ENCODE measurements at regions not wholly inside any gene's neighbourhood (a gene's known extent, or its start where the extent isn't known, plus 50 kb on each side); places are given as distances from the start of the nearest gene placed in this dataset.

DNA sequence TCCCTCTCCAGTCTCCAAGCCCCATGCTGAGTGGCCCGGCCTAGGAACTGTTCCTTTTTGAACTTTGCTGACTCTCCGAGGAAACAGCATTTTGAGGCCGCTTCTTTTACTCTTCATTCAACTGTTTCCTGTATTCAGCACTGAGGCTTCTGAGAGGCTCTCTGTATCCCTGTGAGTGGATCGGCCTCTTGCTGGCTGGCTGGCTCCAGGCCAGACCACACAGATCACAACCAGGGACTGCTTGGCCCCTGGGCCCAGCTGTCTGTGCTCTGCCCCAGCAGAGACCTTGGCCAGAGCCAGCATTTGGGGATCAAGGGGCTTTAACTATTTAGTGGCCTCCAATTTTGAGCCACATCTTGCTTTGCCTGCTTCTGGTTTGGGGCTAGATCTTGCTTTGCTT, 75.6 kb upstream of the KL start:
- intact Hi-C loops (cut with micrococcal nuclease; ENCODE audit: unreplicated experiment), result no loop called here

More for the DNA sequence above, 75.6 kb upstream of the KL start:
- Histone ChIP-seq H2AFZ (ENCODE audit: low read length) (no peak overlapping the region), H3K9me3 (ENCODE audit: low read length) (no peaks in the 10 kb centered on the region; the same call in 1 of the 2 replicates), H3K27ac (ENCODE audit: extremely low read length, insufficient read depth, low read length) (no peak overlapping the region), H3K27me3 (ENCODE audit: control insufficient read depth in 1 of 2, insufficient read depth in 2 of 2, low read length in 2 of 2) (0 out of 5 replicates have a peak, but pooled peaks cover 0 to 1% of the 10 kb centered on the region in 2 experiments), H4K20me1 (ENCODE audit: insufficient read depth, low read length) (no peaks in the 10 kb centered on the region), H3K4me3 (replicated peaks in 1 of 3; ENCODE audit: insufficient read depth in 1 of 3, low read depth in 2 of 3, low read length in 3 of 3) (no peak overlapping the region), H3K79me2 (ENCODE audit: insufficient read depth, low read length) (no peaks in the 10 kb centered on the region), H3K36me3 (replicated peaks in 1 of 2; ENCODE audit: control insufficient read depth in 1 of 2, insufficient read depth in 2 of 2, low read length in 2 of 2) (no peaks in the 10 kb centered on the region), H3K4me1 (ENCODE audit: insufficient read depth, low read length) (no peaks in the 10 kb centered on the region), H3K4me2 (ENCODE audit: low read depth, low read length) (peak overlapping the region; percentile 22; the same call in 1 of the 2 replicates), H3K9ac (ENCODE audit: insufficient read depth, low read depth, low read length) (no peak overlapping the region)
- BruUV-seq (replicated peaks), result no TSS peak
- no peak for DNase-seq (ENCODE audit: low spot score)
- TF ChIP-seq YY1 (IDR thresholded peaks at IDR 0.05; ENCODE audit: insufficient read depth, insufficient replicate concordance, low read depth, low read length) (no peak), ZNF484 (CRISPR knock-in tag; IDR thresholded peaks at IDR 0.05; ENCODE audit: borderline replicate concordance, low read depth) (no peak), ZNF577 (CRISPR knock-in tag; IDR thresholded peaks at IDR 0.05; ENCODE audit: borderline replicate concordance, low read depth) (no peak), ZNF570 (CRISPR knock-in tag; IDR thresholded peaks at IDR 0.05; ENCODE audit: borderline replicate concordance) (no peak), TCF7 (IDR thresholded peaks at IDR 0.05; ENCODE audit: low read depth) (no peak), ZFP82 (CRISPR knock-in tag; IDR thresholded peaks at IDR 0.05; ENCODE audit: borderline replicate concordance) (no peak), HNRNPLL (IDR thresholded peaks at IDR 0.05; ENCODE audit: low read depth, low read length, poor library complexity, severe bottlenecking) (no peak), ZNF530 (CRISPR knock-in tag; IDR thresholded peaks at IDR 0.05; ENCODE audit: low read depth) (no peak), PAF1 (CRISPR knock-in tag; IDR thresholded peaks at IDR 0.05) (no peak), MED8 (CRISPR knock-in tag; IDR thresholded peaks at IDR 0.05; ENCODE audit: insufficient replicate concordance) (no peak), ZNF709 (CRISPR knock-in tag; IDR thresholded peaks at IDR 0.05) (no peak), REXO4 (CRISPR knock-in tag; IDR thresholded peaks at IDR 0.05; ENCODE audit: borderline replicate concordance) (no peak), NFE2 (CRISPR knock-in tag; IDR thresholded peaks at IDR 0.05) (no peak), THYN1 (CRISPR knock-in tag; IDR thresholded peaks at IDR 0.05; ENCODE audit: borderline replicate concordance, low read depth) (no peak)
- TF ChIP-seq, protein P1, sequence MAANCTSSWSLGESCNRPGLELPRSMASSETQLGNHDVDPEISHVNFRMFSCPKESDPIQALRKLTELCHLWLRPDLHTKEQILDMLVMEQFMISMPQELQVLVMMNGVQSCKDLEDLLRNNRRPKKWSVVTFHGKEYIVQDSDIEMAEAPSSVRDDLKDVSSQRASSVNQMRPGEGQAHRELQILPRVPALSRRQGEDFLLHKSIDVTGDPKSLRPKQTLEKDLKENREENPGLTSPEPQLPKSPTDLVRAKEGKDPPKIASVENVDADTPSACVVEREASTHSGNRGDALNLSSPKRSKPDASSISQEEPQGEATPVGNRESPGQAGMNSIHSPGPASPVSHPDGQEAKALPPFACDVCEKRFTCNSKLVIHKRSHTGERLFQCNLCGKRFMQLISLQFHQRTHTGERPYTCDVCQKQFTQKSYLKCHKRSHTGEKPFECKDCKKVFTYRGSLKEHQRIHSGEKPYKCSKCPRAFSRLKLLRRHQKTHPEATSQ (CRISPR knock-in tag; IDR thresholded peaks at IDR 0.05; ENCODE audit: borderline replicate concordance), result no peak
- TF ChIP-seq, protein P2, sequence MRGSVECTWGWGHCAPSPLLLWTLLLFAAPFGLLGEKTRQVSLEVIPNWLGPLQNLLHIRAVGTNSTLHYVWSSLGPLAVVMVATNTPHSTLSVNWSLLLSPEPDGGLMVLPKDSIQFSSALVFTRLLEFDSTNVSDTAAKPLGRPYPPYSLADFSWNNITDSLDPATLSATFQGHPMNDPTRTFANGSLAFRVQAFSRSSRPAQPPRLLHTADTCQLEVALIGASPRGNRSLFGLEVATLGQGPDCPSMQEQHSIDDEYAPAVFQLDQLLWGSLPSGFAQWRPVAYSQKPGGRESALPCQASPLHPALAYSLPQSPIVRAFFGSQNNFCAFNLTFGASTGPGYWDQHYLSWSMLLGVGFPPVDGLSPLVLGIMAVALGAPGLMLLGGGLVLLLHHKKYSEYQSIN (CRISPR knock-in tag; IDR thresholded peaks at IDR 0.05; ENCODE audit: borderline replicate concordance), result no peak
- TF ChIP-seq, protein P3, sequence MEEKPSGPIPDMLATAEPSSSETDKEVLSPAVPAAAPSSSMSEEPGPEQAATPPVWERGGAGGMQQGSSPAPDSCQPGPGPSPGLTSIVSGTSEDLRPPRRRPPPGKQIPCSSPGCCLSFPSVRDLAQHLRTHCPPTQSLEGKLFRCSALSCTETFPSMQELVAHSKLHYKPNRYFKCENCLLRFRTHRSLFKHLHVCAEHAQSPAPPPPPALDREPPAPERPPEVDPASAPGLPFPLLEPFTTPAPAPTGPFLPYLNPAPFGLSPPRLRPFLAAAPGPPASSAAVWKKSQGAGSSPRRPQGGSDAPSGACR (CRISPR knock-in tag; IDR thresholded peaks at IDR 0.05), result no peak
- TF ChIP-seq, protein P4, sequence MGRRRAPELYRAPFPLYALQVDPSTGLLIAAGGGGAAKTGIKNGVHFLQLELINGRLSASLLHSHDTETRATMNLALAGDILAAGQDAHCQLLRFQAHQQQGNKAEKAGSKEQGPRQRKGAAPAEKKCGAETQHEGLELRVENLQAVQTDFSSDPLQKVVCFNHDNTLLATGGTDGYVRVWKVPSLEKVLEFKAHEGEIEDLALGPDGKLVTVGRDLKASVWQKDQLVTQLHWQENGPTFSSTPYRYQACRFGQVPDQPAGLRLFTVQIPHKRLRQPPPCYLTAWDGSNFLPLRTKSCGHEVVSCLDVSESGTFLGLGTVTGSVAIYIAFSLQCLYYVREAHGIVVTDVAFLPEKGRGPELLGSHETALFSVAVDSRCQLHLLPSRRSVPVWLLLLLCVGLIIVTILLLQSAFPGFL (CRISPR knock-in tag; IDR thresholded peaks at IDR 0.05), result no peak
- TF ChIP-seq, protein P5, sequence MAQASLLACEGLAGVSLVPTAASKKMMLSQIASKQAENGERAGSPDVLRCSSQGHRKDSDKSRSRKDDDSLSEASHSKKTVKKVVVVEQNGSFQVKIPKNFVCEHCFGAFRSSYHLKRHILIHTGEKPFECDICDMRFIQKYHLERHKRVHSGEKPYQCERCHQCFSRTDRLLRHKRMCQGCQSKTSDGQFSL (CRISPR knock-in tag; IDR thresholded peaks at IDR 0.05), result no peak
- FAIRE-seq, result no peak
- in situ Hi-C loops (cut with HindIII; ENCODE audit: extremely low pct_ligation_motif_present, low pct_unique_long_range_greater_than_20kb), result no loop called here
- CTCF ChIA-PET (ENCODE audit: low intra/inter-chr PET ratio, low total read pairs), result no interaction called here
- POLR2A ChIA-PET, result no interaction called here
- peak; percentile 84 for ATAC-seq
- WGBS (ENCODE audit: low lambda C conversion rate), result 10% methylated on average over 4 of the region's 4 CpGs

Data from HepG2 (cell line).